Stimulated activated CD4-positive, alpha-beta T cell treated with anti-CD3 and anti-CD28 coated beads, Interleukin-15, amount 100 ng/mL, for 1 hour (primary cell): ENCODE measurements at regions not wholly inside any gene's neighbourhood (a gene's known extent, or its start where the extent isn't known, plus 50 kb on each side); places are given as distances from the start of the nearest gene placed in this dataset.

Experiments
- DNase-seq, 2 donors: peaks; one replicate each; pipeline ENCODE4 v3.0.0-alpha.2; 2020; ENCODE audit warnings: low read depth in 1 of 2, low spot score in 1 of 2

DNA sequence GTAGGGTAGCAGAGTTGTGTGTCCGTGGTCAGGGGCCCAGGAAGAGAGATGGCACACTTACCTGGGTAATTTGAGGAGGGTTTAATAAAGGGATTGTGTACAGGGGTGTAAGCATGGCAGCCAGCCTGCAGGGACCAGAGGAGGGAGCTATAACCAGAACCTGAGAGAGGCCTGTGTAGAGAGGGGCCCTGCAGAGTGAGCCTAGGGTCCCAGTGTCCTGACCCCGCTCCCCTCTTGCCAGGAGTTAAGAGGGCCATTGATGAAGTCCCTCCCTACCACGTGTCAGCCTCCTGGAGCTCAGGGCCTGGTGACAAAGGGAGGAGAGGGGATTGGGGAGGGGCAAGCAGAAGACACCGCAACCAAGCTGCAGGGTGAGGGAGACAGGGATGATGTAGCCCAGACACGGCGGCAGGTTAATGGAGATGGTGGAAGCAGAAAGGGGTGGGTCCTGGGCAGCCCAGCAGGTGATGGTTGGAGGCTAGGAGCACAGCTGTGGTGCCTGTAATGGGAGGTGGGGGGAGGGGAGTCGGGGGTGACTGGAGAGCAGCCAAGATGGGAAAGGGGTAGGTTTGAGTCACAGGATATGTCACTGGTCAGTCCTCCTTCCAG is 165.4 kb upstream of the TOPAZ1 start:
- no peak for DNase-seq

DNA sequence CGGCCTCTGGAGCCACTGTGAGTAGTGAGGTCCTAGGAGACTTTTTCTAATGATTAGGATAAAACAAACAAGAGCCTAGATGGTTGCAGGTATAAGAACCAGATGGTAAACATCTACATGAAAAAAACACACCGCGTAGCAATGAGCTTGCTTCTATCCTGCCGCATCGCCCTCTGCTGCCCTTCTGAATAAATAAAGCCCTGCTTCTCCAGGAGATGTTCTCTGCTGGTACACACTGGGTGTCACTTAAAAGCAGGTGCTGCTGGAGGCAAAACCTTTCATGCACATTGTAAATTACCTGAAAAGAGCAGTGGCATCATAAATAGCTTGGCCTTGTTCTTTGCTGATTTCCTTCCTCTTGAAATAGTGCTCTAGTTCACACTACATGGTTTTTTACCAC is 164.4 kb upstream of the TOPAZ1 start:
- no peak for DNase-seq

DNA sequence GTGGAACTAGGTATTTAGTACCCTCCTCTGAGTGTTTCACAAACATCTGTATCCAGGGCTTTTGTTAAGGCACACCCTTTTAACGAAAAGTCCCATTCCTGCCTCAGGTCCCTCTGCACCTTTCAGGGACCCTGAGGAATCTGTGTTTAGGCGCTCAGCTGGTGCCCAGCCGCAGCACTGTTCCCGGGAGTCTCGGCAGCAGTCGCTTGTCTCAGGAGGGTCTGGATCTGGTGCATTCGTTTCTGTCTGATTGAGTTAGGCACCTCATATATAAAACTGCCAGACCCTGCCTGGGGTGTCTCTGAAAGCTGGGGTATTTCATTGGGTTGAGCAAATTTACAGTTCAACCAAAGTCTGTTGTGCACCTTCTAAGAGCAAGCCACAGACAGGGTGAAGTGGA is 162.8 kb upstream of the TOPAZ1 start:
- no peak for DNase-seq

DNA sequence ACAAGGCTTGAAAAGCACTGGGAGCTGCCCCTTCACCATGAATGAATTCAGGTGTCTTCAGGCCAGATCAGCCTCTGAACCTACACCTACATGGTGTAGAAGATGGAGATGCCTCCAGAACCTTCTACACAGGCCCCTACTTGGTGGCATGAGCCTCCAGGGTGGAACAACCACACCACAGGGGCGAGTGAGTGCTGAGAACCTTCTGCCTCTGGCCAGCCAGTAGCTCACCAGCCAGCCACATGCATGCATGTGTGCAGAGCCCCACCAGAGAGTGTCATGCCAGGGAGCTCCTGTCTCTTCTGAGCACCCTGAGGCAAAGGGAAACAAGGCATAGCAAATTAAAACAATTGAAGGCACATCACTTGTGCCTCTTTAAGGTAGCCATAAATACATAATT is 161.8 kb upstream of the TOPAZ1 start:
- no peak for DNase-seq

DNA sequence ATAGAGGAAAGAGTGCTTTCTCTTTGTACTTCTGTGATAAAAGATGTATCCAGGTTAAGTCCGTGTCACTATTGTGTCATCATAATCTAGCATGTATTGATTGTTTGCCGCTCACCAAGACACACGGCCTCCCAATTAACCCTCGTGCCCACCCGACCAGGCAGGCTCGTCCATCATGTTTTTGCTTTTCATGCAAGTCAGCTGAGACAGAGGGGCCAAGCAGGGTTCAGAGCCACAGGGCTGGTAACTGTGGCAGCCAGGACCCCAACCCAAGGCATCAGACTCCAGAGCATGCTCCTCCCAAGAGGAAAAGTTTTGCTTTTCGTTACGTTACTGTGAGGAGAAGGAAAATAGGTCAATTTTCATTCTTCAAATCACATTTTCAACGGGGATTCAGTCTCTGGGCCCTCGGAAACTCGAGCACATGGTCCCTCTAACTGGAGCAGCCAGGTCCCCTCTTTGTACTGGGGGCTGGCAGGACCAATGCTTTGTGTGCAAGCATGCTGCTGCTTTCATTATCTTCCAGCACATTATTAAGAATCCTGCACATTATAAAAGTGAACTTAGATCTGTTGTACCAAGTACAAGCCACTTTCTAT is 161.1 kb upstream of the TOPAZ1 start:
- DNase-seq, result no peak

DNA sequence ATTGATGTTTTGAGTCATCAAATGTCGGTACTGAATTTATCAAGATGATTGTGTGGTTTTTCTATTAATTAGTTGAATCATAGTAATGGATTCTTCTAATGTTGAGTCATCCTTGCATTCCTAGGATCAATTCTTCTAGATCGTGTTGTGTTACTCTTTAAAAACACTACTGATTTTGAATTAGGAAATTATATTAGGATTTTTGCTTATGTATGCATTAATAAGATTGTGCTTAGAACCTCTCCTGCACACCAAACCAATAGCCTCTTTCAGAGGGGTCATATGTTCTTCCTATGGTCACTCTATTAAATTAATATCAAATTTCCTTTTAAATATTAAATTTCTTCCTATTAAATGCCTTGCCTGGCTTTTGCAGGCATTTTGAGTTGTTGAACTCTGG is 151.7 kb upstream of the TOPAZ1 start:
- no peak for DNase-seq

DNA sequence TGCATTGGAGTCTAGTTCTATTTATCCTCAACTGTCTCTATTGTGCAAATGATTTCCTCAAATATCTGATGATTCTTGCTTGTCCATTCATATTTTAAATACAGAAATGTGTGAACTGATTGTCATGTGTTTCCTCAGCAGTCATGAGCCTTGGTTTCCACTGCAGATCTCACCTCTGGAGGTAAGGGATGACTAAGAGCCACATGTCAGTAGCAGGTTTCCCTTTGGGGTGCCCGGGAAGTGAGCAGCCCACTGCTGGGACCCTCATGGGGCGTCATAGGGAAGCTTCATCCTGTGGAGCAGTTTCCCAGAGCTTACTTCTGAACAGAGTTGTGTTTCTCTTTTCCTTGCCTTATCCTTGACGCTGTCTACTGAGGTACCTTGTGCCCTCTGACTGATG is 149.2 kb upstream of the TOPAZ1 start:
- DNase-seq, result no peak

DNA sequence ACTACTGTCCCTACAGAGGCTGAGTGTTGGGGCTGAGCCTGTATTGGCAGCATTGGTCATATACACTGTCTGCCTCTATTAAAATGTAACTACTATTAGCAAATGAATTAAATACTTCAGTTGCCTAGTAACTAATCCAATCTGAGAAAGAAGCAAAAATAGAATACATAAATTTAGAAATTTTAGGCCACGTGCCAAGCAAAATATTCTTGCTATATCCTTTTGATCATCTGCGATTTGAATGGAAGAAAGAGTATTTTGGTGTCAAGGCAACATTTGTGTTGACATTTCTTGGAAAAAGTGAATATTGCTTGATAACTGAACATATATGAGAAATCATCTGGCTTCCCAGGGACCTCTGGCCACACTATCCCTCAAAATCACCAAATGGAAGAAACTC is 148.2 kb upstream of the TOPAZ1 start:
- no peak for DNase-seq

DNA sequence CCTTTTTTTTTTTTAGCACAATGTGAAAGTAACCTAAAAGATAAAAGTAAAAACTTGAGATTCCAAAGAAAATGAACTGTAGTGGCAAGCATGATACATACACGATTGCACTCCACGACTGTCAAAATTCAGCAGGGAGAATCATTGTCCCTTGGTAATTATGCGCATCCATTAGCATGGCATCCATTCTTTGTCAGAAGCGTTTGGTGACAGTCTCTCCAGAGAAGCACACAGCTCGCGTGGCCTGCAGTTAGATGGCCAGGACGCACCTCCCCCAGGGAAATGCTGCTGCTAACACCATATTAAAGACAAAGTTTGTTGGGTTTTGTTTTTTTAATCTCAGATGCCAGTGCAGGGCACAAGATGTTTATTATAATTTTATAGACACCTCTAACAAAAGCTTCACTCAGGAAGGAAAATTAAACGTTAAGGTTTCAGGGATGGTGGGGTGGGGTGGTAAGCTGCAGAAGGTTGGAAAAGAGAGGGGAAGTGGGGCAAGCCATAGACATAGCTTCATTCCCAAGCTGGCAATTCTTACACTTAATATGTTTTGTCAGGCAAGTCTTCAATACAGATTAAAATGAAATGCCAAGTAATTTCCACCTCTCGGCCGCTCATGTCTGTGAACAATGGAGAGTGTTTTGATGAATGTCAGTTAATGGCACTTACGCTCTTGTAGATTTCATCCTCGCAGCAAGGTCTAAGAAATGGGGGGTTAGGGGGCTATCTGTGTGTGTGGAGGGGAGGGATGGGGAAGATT is 142.8 kb upstream of the TOPAZ1 start:
- no peak for DNase-seq

DNA sequence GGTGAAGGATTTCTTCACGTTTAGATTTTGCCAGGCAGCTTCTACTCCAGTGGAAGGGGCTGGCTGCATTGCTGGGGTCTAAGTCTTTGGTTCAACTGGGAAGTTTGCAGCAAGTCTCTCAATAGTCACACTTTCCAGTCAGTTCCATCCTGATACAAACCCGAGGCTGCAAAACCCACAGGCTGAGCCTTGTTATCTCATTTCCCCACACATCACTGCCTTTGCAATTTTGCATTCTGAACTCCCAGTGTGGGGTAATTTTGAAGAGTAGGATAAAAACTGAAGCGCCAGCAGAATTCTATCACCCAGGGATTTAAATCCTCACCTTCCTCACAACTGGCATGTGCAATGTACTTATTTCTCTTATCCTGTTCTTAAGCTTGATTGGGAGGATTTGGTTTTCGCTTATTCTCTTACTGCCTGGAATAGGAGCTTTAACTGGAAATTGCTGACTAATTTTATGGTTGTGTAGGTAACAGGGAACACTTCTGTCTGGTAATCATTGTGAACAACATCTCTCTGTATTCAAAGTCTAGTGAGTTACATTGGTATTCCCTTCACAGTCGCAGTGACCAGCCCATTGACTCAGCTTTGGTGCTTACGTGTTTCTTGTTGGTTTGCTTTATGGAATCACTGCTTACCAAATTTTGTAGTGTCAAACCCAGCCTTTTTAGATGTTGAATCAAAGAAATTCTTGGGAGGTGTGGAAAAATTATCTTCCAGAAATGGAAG is 142.0 kb upstream of the TOPAZ1 start:
- no peak for DNase-seq

DNA sequence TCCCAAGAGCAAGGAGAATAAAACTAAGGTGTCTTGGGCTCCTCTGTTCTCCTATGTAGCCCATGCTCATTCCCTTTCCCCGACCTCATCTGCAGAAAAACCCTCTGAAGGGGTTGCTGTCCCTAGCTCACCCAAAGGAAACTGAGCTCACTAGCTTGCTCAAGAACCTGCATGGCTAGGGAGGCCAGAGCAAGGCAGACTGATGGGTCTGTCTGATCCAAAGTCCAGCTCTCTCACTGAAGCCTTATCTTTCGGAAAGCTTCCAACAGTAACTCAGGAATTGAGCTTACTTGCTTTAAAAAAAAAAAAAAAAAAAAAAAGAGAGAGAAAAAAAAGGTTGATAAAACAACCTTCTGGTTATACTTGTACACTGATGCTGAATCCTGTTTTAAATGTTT is 141.4 kb upstream of the TOPAZ1 start:
- no peak for DNase-seq

DNA sequence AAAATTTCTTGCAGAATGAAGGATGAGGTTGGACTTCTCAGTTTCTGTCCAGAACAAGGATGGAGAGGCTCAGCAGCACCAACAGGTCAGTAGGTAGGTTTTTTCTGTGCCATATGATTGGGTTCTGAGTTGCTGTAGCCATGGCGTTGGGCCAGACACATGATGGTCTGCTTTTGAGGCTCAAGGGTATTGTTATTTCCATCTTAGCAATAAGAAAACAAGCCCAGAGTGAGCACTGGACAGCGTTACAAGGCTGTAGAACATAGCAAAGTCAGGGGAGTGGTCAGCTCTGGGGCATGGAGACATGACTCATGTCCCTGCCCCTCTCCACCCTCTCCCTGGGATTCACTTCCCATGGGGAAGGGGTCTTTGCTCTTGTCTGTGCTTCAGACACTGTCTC is 137.6 kb upstream of the TOPAZ1 start:
- DNase-seq, result no peak

DNA sequence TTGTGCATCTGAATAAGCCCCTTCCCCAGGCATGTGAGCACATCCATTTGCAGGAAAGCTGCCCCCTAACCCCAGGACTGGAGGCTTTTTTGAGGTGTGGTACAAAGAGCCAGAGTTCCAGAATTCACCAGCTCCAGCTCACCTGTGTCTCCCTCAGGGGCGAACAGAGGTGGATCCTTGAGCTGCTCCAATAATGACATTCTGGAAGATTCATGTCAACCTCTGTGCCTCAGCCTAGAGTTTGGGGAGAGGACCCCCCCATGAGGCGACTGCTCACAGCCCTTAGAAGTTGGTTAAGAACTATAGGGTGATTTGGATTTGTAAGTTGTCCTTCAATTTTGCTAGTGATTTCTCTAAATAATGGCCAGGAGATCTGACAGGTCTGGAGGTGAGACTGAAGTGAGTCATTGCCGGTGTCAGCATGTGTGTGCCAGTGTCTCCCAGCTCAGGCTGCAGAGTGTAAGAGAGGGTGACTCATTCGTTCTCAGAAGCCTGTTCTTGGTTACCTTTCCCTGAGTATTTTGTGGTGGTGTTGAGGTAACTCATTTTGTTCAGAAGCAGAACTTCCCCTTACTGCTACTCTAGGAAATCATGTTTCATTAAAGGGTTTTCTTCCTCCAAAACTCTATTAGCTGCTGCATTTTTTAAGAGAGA is 136.9 kb upstream of the TOPAZ1 start:
- DNase-seq, result peak in 1 of 2 donors; percentile 5

DNA sequence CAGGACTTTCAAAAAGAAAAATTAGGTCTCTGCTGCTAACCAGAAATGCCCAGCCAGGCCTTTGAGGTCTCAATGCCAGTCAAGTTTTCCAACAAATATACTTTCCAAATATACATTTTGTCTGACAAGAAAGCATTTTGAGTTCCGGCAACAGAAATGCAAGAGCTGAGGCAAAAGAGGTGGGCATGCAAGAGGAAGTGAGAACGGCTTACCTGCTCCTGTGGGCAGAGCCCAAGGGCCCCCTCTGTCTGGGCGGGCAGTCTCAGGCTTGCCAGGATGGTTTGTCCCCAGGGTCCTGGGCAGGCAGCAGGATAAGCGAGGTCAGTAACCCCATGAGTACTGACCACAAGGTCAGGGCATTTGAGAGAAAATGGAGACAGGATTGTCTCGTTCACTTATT is 136.1 kb upstream of the TOPAZ1 start:
- no peak for DNase-seq

DNA sequence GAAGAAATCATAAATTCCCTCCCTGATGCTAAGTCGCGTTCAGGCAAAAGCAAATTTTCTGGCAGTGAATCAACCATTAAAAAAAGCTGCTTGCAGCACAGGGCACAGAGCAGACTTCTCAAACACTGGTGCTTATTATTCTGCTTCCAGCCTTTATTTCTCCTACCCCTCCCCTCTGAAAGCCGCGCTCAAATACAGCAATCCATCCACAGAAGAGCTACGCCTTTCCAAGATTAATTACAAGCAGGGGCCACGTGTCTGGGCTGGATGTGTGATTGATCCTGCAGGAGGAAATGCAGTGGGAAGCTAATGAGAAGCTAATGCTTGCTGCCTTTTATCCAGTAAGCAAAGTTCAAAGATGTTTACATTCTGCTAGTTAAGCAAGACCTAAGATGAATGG is 134.9 kb upstream of the TOPAZ1 start:
- no peak for DNase-seq

DNA sequence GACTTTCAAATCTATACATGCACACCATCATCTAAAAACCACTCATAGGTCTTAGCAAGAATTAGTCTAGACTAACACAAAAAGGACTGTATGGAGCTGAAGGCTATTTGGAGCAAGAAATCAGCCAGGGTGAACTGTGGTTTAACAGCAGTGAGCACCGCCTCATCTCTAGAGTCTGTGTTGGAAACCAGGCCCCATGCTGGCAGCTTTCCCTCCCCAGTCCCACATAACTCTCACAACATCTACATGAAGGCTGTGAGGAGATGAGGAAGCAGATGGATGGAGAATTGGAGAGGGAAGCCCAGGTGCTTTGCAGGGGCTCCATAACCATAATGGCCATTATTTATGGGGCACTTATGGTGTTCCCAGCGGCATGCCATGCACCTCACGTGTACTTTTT is 133.2 kb upstream of the TOPAZ1 start:
- DNase-seq, result no peak

DNA sequence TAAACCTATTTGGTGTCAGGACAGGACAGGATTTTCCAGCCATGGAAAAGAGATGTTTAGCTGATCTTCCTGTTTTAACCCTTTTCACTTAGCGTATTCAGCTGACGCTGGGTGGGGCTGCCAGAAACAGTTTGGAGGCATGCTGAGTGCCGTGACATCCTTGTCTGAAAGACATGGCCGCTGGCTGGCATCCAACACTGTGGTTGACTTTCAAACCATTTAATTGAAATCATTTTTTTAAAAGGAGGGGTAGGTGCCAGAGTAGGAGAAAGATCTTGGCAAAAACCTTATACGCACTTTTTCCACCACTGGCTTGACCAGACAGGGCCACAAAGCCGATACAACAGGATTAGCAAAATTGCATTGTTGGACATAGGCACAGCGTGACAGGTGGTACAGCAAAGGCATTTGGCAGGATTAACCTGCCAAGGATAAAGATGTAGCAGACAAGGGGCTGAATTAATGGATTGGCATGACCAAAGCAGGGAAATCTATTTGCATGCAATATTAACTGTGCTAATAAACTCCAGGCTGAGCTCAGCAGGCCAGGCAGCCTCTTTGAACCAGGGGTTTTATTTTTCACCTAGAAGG is 131.8 kb upstream of the TOPAZ1 start:
- no peak for DNase-seq

DNA sequence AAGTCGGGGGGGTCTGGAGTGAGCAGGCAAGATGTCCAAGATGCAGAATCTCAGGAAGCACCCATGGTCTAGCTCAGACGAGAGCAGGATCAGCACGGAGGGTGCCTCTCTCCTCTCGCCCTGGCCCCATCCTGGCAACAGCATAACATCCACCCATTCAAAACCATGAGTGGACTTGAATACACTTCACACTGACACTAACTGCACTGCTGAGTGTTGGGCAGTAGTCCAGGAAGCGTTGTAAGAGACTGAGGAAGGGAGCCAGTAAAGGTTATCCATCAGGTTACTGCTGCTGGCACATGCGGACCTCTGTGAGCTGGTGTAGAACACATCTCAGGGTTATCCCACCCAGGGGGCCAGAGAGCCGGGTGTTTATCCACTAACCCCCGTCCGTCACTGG is 131.0 kb upstream of the TOPAZ1 start:
- DNase-seq, result no peak

DNA sequence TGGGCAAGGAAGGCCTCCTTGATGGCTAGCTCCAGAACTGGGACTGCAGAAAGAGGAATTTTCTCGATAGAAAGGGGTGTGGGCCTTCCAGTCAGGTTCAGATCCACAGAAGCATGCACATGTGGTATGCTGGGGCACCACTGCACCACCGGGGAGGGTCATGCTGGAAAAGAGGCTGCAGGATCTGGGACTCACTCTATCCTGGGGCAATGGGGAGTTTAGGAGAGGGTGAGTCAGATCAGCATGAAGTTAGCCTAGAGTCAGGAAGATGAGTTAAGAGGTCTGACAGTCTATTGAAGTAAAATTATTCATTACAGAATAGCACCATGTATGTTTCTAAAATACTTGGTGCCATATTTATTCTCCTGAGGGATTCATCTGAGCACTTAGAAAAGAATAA is 130.2 kb upstream of the TOPAZ1 start:
- DNase-seq, result no peak

DNA sequence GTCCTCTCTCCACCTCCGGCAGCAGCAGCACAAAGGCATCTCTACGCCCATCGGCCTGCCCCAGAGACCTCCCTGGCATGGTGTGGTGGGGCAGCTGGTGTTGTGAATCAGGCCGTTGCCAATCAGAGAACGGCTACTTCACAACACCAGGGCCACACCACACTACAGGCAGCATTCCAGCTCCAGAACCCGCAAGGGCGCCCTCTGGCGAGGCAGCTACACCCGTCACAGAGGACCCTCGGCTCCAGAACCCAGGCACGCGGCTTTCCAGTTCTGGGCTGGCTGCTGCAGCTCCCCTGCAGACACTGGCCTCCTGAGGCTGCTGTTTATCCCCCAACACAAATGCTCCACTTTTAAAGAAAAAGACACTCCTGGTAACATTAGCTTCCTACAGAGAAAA is 127.5 kb upstream of the TOPAZ1 start:
- peak in 1 of 2 donors; percentile 42 for DNase-seq

DNA sequence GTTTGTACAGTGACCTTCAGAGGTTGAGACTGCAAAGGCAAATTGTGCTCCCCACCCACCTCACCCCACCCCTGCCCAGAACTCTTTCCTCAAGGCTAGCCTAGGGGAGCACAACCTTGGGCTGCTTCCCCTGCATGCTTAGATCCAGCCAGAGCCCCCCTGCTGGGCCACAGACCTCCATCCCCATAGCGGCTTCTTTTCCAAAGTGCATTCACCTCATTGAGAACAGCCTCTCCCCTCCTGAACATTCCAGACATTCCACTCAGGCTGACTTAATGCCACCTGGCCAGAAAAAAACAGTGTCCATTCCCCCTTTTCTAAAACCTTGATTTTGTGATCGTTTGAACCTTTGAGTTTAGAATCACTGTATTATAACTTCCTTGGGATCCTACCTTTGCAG is 124.4 kb upstream of the TOPAZ1 start:
- no peak for DNase-seq
